ENCODE measurements at regions not wholly inside any gene's neighbourhood (a gene's known extent, or its start where the extent isn't known, plus 50 kb on each side); places are given as distances from the start of the nearest gene placed in this dataset.

DNA sequence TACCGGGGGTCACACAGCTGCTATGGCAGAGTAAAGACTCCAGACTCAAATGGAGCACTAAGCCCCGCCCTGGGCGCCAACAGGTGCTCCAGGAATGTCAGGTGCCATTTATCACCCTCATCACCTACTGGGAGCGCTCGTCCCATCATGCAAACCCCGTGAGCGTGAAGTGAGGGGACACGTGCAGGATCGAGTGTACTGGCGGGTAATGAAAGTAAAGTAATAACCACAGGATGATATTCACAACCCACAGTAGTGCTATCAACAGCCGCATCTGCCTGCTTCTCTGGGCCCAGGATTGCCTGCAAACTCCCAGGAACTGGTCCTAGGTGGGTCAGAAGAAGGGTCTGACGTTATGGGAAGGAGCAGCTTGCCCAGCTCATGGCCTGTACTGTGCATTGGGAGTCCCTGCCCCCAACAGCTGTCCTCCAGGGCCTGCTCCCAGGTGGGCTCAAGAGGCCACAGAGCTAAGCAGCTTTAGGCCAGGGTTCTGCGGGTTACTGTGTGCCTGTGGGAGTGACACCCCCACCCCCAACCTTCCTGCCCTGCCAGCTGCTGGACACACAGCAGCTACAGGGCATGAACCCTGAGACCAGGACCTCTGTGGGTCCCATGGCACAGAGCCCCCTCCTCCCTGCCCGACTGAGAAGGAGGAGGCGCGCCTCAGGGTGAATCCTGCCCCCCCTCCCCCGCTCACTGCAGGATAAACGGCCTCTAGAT is 120.5 kb upstream of the SULF2 start:
- TF ChIP-seq, protein P1, sequence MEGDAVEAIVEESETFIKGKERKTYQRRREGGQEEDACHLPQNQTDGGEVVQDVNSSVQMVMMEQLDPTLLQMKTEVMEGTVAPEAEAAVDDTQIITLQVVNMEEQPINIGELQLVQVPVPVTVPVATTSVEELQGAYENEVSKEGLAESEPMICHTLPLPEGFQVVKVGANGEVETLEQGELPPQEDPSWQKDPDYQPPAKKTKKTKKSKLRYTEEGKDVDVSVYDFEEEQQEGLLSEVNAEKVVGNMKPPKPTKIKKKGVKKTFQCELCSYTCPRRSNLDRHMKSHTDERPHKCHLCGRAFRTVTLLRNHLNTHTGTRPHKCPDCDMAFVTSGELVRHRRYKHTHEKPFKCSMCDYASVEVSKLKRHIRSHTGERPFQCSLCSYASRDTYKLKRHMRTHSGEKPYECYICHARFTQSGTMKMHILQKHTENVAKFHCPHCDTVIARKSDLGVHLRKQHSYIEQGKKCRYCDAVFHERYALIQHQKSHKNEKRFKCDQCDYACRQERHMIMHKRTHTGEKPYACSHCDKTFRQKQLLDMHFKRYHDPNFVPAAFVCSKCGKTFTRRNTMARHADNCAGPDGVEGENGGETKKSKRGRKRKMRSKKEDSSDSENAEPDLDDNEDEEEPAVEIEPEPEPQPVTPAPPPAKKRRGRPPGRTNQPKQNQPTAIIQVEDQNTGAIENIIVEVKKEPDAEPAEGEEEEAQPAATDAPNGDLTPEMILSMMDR (IDR thresholded peaks at IDR 0.05) = no peak
- no peak for TF ChIP-seq POLR2A (IDR thresholded peaks at IDR 0.05)
